Adrenal gland (tissue), 9 donors: ENCODE measurements at regions not wholly inside any gene's neighbourhood (a gene's known extent, or its start where the extent isn't known, plus 50 kb on each side); places are given as distances from the start of the nearest gene placed in this dataset.

Source experiments
- DNase-seq, 7 donors: peaks; one replicate each; pipeline ENCODE4 v3.0.0-alpha.2; 2019 to 2020
- H3K27ac ChIP-seq, 5 donors: fragments of 200-600 bp; sonication (generic) in 4 of 5; 1 replicate in 3 of 5; 2 replicates in 2 of 5; pipeline versions ENCODE4 v1.5.1 to v1.8.0; 2016 to 2020; ENCODE audit warnings: mild to moderate bottlenecking in 1 of 5
- H3K27me3 ChIP-seq: fragments of 200-600 bp; 2 replicates; pipeline ENCODE4 v1.8.0; 2021
- H3K36me3 ChIP-seq, 2 donors: fragments of 200-600 bp; replicated peaks in 1 of 2; 1 replicate in 1 of 2; 2 replicates in 1 of 2; pipeline versions ENCODE4 v1.5.1 to v1.8.0; 2018 to 2022
- H3K4me1 ChIP-seq, 2 donors: fragments of 200-600 bp; replicated peaks in 1 of 2; 1 replicate in 1 of 2; 2 replicates in 1 of 2; pipeline versions ENCODE4 v1.5.1 to v1.8.0; 2018 to 2021
- H3K4me3 ChIP-seq, 4 donors: fragments of 200-600 bp; sonication (generic) in 3 of 4; one replicate each; pipeline ENCODE4 v1.5.1; 2016 to 2018
- H3K9me3 ChIP-seq, 3 donors: fragments of 200-600 bp; sonication (generic) in 1 of 3; replicated peaks in 1 of 3; 1 replicate in 2 of 3; 2 replicates in 1 of 3; pipeline versions ENCODE4 v1.5.1 to v1.8.0; 2016 to 2021
- POLR2A ChIP-seq, 2 donors: fragments of 450-650 bp; IDR thresholded peaks; one replicate each; pipeline ENCODE4 v1.6.1; 2017; ENCODE audit warnings: antibody characterized with exemption in 2 of 2, mild to moderate bottlenecking in 2 of 2, moderate library complexity in 1 of 2
- WGBS, 4 donors: extraction: QIAGEN DNeasy Blood & Tissue Kit in 2 of 4; methylation state at CpG; one replicate each; pipeline versions ENCODE4 v1.1.5 to v1.1.7; 2013 to 2017; 5-methylcytosine and 5-hydroxymethylcytosine counted together
- intact Hi-C, 2 donors: fragments of 100-400 bp; cut with DNase I; formaldehyde crosslinking; loops; one replicate each; pipeline versions ENCODE4 v1.14.1 to v1.15.0; 2022 to 2023
- TF ChIP-seq, protein P1 (sequence below), 6 experiments: fragments of 450-650 bp in 4 of 6; fragments of 200-600 bp in 2 of 6; sonication (generic) in 1 of 6; IDR thresholded peaks; 1 replicate in 5 of 6; 2 replicates in 1 of 6; pipeline versions ENCODE4 v1.5.1 to v1.8.0; 2016 to 2021; ENCODE audit warnings: antibody characterized with exemption in 6 of 6, mild to moderate bottlenecking in 2 of 6, moderate library complexity in 1 of 6
- donor health status: healthy with polysubstance abuse.
- donor health status: Bipolar disorder and iron deficiency.
- donor health status: DM: yes; HTN: yes; CAD: no.
- donor health status: DM: no; HTN: no; CAD: no.
- donor health status: DM: no; HTN: no; CAD: no.

DNA sequence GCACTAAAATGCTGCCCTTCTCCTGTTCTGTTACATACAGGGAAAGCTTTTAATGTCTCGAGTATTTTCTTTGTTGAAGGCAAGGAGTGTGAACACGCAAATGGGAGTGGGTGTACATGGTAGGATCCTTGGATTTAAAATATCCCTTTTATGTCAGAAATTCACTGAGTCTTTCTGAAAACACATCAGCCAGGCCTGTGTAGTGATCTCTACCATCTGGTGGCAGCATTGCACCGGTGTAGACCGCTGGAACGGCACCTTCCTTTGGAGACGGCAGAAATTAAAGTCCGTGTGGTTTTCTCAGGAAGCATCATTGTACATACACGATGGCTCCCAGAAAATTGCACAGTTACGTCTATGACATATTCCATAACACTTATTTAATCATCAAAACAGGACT is 515.8 kb downstream of the GALR1 start:
- TF ChIP-seq, protein P1, sequence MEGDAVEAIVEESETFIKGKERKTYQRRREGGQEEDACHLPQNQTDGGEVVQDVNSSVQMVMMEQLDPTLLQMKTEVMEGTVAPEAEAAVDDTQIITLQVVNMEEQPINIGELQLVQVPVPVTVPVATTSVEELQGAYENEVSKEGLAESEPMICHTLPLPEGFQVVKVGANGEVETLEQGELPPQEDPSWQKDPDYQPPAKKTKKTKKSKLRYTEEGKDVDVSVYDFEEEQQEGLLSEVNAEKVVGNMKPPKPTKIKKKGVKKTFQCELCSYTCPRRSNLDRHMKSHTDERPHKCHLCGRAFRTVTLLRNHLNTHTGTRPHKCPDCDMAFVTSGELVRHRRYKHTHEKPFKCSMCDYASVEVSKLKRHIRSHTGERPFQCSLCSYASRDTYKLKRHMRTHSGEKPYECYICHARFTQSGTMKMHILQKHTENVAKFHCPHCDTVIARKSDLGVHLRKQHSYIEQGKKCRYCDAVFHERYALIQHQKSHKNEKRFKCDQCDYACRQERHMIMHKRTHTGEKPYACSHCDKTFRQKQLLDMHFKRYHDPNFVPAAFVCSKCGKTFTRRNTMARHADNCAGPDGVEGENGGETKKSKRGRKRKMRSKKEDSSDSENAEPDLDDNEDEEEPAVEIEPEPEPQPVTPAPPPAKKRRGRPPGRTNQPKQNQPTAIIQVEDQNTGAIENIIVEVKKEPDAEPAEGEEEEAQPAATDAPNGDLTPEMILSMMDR (IDR thresholded peaks at IDR 0.05), result peak in 4 of 6 experiments; percentile 14 to 41 (median 38)
- no peak for TF ChIP-seq POLR2A (IDR thresholded peaks at IDR 0.05)
- H3K9me3 ChIP-seq, result no peaks in the 10 kb centered on the region
- intact Hi-C loops, result no loop called here
- whole genome bisulfite sequencing, 4 donors, result 6 to 14% (median 8%) methylated on average over 9 of the region's 9 CpGs
- no peaks in the 10 kb centered on the region for H3K27me3 ChIP-seq
- H3K27ac ChIP-seq, result no peak overlapping the region
- peak in 6 of 7 donors; percentile 19 to 57 (median 27) for DNase-seq
- H3K36me3 ChIP-seq, result no peaks in the 10 kb centered on the region
- H3K4me3 ChIP-seq, result no peak overlapping the region
- no peaks in the 10 kb centered on the region for H3K4me1 ChIP-seq

DNA sequence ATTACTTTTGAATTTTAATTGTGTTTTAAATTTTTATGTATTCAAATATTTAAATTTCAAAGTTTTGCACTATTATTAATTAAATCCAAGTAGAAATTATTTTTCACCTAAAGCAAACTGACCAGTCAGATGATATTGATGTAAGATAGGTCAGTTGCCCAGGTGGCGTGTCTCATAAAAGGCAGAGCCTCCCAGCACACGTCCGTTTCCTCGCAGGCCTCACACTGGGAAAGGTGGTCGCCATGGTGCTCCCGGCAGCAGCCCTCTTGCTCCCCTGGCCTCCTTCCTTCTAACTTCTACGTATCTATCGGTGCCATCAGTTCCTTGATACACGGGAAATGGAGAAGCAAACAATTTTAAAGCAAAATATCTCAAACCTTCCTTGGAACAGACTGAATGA is 516.8 kb downstream of the GALR1 start:
- no peaks in the 10 kb centered on the region for H3K27me3 ChIP-seq
- no peaks in the 10 kb centered on the region for H3K36me3 ChIP-seq
- no peak overlapping the region for H3K27ac ChIP-seq
- no peak overlapping the region for H3K4me3 ChIP-seq
- 74 to 85% (median 80%) methylated on average over 9 of the region's 9 CpGs for WGBS, 4 donors
- no peak for DNase-seq
- no peaks in the 10 kb centered on the region for H3K4me1 ChIP-seq
- no peak for TF ChIP-seq POLR2A (IDR thresholded peaks at IDR 0.05)
- TF ChIP-seq, protein P1 (IDR thresholded peaks at IDR 0.05), result no peak
- H3K9me3 ChIP-seq, result no peaks in the 10 kb centered on the region
- intact Hi-C loops, result no loop called here

DNA sequence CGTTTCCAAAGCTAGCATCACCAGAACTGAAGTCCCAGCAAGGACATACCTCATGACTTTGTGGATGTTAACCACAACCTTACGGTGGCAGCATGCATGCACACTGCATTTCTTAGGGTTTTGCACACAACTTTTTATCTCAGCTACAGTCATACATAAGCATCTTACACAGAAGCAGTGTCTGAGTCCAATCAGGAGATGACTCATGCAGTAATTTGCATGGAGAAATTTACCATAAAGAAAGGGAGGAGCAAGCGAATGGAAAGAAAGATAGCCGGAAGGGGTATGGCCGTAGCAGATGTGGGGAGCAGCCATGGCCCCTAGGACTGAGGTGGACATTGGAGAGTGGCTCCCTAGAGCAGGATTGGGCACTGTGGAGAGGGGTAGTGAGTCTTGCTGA is 522.5 kb downstream of the GALR1 start:
- H3K36me3 ChIP-seq, result no peaks in the 10 kb centered on the region
- no peak overlapping the region for H3K4me3 ChIP-seq
- WGBS, 4 donors, result 70 to 83% (median 73%) methylated on average over 5 of the region's 5 CpGs
- intact Hi-C loops, result no loop called here
- H3K27ac ChIP-seq, result no peak overlapping the region
- no peak for DNase-seq
- no peaks in the 10 kb centered on the region for H3K9me3 ChIP-seq
- no peaks in the 10 kb centered on the region for H3K27me3 ChIP-seq
- H3K4me1 ChIP-seq, result no peaks in the 10 kb centered on the region
- no peak for TF ChIP-seq POLR2A (IDR thresholded peaks at IDR 0.05)
- TF ChIP-seq, protein P1 (IDR thresholded peaks at IDR 0.05), result no peak

DNA sequence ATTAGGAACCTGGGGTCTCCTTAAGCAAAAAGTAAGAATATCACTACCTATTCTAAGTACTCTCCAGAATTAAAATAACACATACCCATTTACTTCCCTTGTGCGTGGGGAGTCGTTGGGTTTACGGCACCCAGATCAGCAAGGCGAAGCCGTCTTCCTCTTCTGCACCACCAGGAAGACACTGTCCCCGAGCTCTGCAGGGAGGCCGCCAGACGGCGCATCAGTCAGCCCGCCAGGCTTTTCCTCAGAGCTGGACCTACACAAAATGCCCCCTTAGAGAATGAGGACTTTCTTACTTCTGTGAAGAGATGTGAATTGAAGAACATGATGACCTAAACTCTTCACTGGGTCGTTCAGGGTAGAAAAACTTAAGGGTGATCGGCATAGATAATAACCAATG is 526.5 kb downstream of the GALR1 start:
- intact Hi-C loops, result no loop called here
- TF ChIP-seq, protein P1 (IDR thresholded peaks at IDR 0.05), result no peak
- no peak for TF ChIP-seq POLR2A (IDR thresholded peaks at IDR 0.05)
- WGBS, 4 donors, result 83 to 91% (median 87%) methylated on average over 12 of the region's 12 CpGs

More for the DNA sequence above, 526.5 kb downstream of the GALR1 start:
- H3K9me3 ChIP-seq, result no peaks in the 10 kb centered on the region
- H3K4me1 ChIP-seq, result no peaks in the 10 kb centered on the region
- H3K4me3 ChIP-seq, result no peak overlapping the region
- no peak overlapping the region for H3K27ac ChIP-seq
- no peak for DNase-seq
- H3K27me3 ChIP-seq, result no peaks in the 10 kb centered on the region
- H3K36me3 ChIP-seq, result no peaks in the 10 kb centered on the region
